WTC11 (cell line): ENCODE measurements at regions not wholly inside any gene's neighbourhood (a gene's known extent, or its start where the extent isn't known, plus 50 kb on each side); places are given as distances from the start of the nearest gene placed in this dataset.

Source experiments
- ARID4B ChIP-seq: sonication (generic); formaldehyde crosslinking; IDR thresholded peaks from 2 replicates; pipeline ENCODE4 v1.8.0; 2023; ENCODE audit warnings: missing genetic modification reagents, mild to moderate bottlenecking, borderline replicate concordance
- ATF2 ChIP-seq: sonication (generic); formaldehyde crosslinking; IDR thresholded peaks from 2 replicates; pipeline ENCODE4 v1.8.1; 2022; ENCODE audit warnings: low read depth, missing genetic modification reagents, borderline replicate concordance
- CTCF ChIP-seq: fragments of 200-600 bp; IDR thresholded peaks from 2 replicates; pipeline ENCODE4 v1.8.0; 2022; ENCODE audit warnings: antibody characterized with exemption
- E2F4 ChIP-seq: sonication (generic); formaldehyde crosslinking; IDR thresholded peaks from 2 replicates; pipeline ENCODE4 v1.8.1; 2022; ENCODE audit warnings: low read depth, mild to moderate bottlenecking, moderate library complexity, missing genetic modification reagents, borderline replicate concordance
- E2F5 ChIP-seq: sonication (generic); formaldehyde crosslinking; IDR thresholded peaks from 2 replicates; pipeline ENCODE4 v1.8.1; 2022; ENCODE audit warnings: mild to moderate bottlenecking, moderate library complexity, missing genetic modification reagents
- GRHL2 ChIP-seq: fragments of 250-450 bp; sonication (Bioruptor Pico); IDR thresholded peaks from 2 replicates; pipeline ENCODE4 v1.8.0; 2022; ENCODE audit warnings: mild to moderate bottlenecking, moderate library complexity; ENCODE audit not compliant: insufficient replicate concordance, severe bottlenecking
- IRF1 ChIP-seq: sonication (generic); formaldehyde crosslinking; IDR thresholded peaks from 2 replicates; pipeline ENCODE4 v1.8.0; 2023; ENCODE audit warnings: missing genetic modification reagents
- JUN ChIP-seq: sonication (generic); formaldehyde crosslinking; IDR thresholded peaks from 2 replicates; pipeline ENCODE4 v1.8.0; 2023; ENCODE audit warnings: mild to moderate bottlenecking, missing genetic modification reagents
- MAX ChIP-seq: sonication (generic); formaldehyde crosslinking; IDR thresholded peaks from 2 replicates; pipeline ENCODE4 v1.8.0; 2022; ENCODE audit warnings: mild to moderate bottlenecking, missing genetic modification reagents
- PREB ChIP-seq: sonication (generic); formaldehyde crosslinking; IDR thresholded peaks from 2 replicates; pipeline ENCODE4 v1.8.1; 2022; ENCODE audit warnings: mild to moderate bottlenecking, missing genetic modification reagents, moderate library complexity, borderline replicate concordance
- USF1 ChIP-seq: sonication (generic); formaldehyde crosslinking; IDR thresholded peaks from 2 replicates; pipeline ENCODE4 v1.8.0; 2022; ENCODE audit warnings: mild to moderate bottlenecking, missing genetic modification reagents
- ZNF232 ChIP-seq: sonication (generic); formaldehyde crosslinking; IDR thresholded peaks from 2 replicates; pipeline ENCODE4 v1.8.0; 2022; ENCODE audit warnings: mild to moderate bottlenecking, missing genetic modification reagents

- no peak for TF ChIP-seq E2F4
- no peak for TF ChIP-seq CTCF
- no peak for TF ChIP-seq IRF1 (CRISPR knock-in tag)
- no peak for TF ChIP-seq ZNF232 (CRISPR knock-in tag)
- TF ChIP-seq JUN = no peak
- TF ChIP-seq ATF2 (CRISPR knock-in tag) = no peak
- no peak for TF ChIP-seq USF1 (CRISPR knock-in tag)
- TF ChIP-seq ARID4B (CRISPR knock-in tag) = no peak
- TF ChIP-seq PREB = no peak
- TF ChIP-seq MAX (CRISPR knock-in tag) = no peak
- no peak for TF ChIP-seq E2F5 (CRISPR knock-in tag)
- no peak for TF ChIP-seq GRHL2
Observed at GRCh38 chr5:142472306-142472951, 147.6 kb upstream of the SPRY4 start.
